CD14-positive monocyte (primary cell): ENCODE measurements at regions not wholly inside any gene's neighbourhood (a gene's known extent, or its start where the extent isn't known, plus 50 kb on each side); places are given as distances from the start of the nearest gene placed in this dataset.

Source experiments
- DNase-seq, 3 donors: peaks; one replicate each; pipeline ENCODE4 v3.0.0-alpha.2; 2011 to 2022
- H2AFZ ChIP-seq: 2 replicates; pipeline ENCODE4 v1.6.0; 2012; ENCODE audit warnings: mild to moderate bottlenecking, low read depth, low read length, inconsistent platforms; ENCODE audit not compliant: insufficient read depth, poor library complexity, severe bottlenecking
- H3K27ac ChIP-seq, 2 donors: 1 replicate in 1 of 2; 2 replicates in 1 of 2; pipeline ENCODE4 v1.5.1; 2012 to 2013; ENCODE audit warnings: low read length in 2 of 2, control low read depth in 1 of 2, inconsistent platforms in 1 of 2, low read depth in 1 of 2, mild to moderate bottlenecking in 1 of 2
- H3K27me3 ChIP-seq, 2 donors: one replicate each; pipeline versions ENCODE4 v1.6.0 to v1.6.1; 2011 to 2013; ENCODE audit warnings: low read length in 2 of 2; ENCODE audit not compliant: control insufficient read depth in 2 of 2, insufficient read depth in 2 of 2
- H3K36me3 ChIP-seq, 2 donors: replicated peaks in 1 of 2; 1 replicate in 1 of 2; 2 replicates in 1 of 2; pipeline versions ENCODE4 v1.5.1 to v1.6.1; 2012 to 2013; ENCODE audit warnings: low read length in 2 of 2, control low read depth in 1 of 2, inconsistent platforms in 1 of 2, mild to moderate bottlenecking in 1 of 2; ENCODE audit not compliant: insufficient read depth in 2 of 2, control insufficient read depth in 1 of 2
- H3K4me1 ChIP-seq, 2 donors: 1 replicate in 1 of 2; 2 replicates in 1 of 2; pipeline versions ENCODE4 v1.5.1 to v1.6.1; 2012 to 2013; ENCODE audit warnings: low read length in 2 of 2, control low read depth in 1 of 2, inconsistent platforms in 1 of 2, mild to moderate bottlenecking in 1 of 2, moderate library complexity in 1 of 2; ENCODE audit not compliant: insufficient read depth in 2 of 2, control insufficient read depth in 1 of 2
- H3K4me2 ChIP-seq: replicated peaks from 2 replicates; pipeline ENCODE3; 2012; ENCODE audit warnings: low read length, moderate library complexity, mild to moderate bottlenecking; ENCODE audit not compliant: poor library complexity, severe bottlenecking; ENCODE audit errors: extremely low read depth
- H3K4me3 ChIP-seq, 3 experiments: fragments of 200-600 bp in 1 of 3; sonication (generic) in 1 of 3; replicated peaks in 1 of 3; 1 replicate in 2 of 3; 2 replicates in 1 of 3; pipeline ENCODE4 v1.5.1; 2011 to 2013; ENCODE audit warnings: low read length in 3 of 3, mild to moderate bottlenecking in 3 of 3, control low read depth in 2 of 3, low read depth in 2 of 3, inconsistent platforms in 1 of 3, moderate library complexity in 1 of 3
- H3K79me2 ChIP-seq: 2 replicates; pipeline ENCODE4 v1.6.0; 2012; ENCODE audit warnings: mild to moderate bottlenecking, control low read depth, inconsistent platforms, low read length, moderate library complexity; ENCODE audit not compliant: insufficient read depth
- H3K9ac ChIP-seq: 2 replicates; pipeline ENCODE4 v1.6.0; 2017; ENCODE audit warnings: low read length, mild to moderate bottlenecking; ENCODE audit not compliant: insufficient read depth, poor library complexity, severe bottlenecking
- H3K9me3 ChIP-seq, 2 donors: replicated peaks in 1 of 2; 1 replicate in 1 of 2; 2 replicates in 1 of 2; pipeline versions ENCODE4 v1.5.1 to v1.6.1; 2012 to 2013; ENCODE audit warnings: low read length in 2 of 2, control low read depth in 1 of 2; ENCODE audit not compliant: control insufficient read depth in 1 of 2, insufficient read depth in 1 of 2
- H4K20me1 ChIP-seq: 2 replicates; pipeline ENCODE4 v1.6.0; 2012; ENCODE audit warnings: mild to moderate bottlenecking, low read length, control low read depth, moderate library complexity; ENCODE audit not compliant: insufficient read depth
- H3K27ac Mint-ChIP-seq, 7 donors: one replicate each; pipeline ENCODE4 v1.8.0; 2020; ENCODE audit warnings: mild to moderate bottlenecking in 7 of 7, mixed read lengths in 7 of 7, moderate library complexity in 6 of 7, inconsistent platforms in 2 of 7
- H3K27me3 Mint-ChIP-seq, 3 donors: one replicate each; pipeline ENCODE4 v1.8.0; 2021 to 2022; ENCODE audit warnings: low read depth in 3 of 3, mild to moderate bottlenecking in 3 of 3, mixed read lengths in 3 of 3, moderate library complexity in 3 of 3, inconsistent platforms in 1 of 3
- H3K36me3 Mint-ChIP-seq, 2 donors: one replicate each; pipeline ENCODE4 v1.8.0; 2020; ENCODE audit warnings: mixed read lengths in 2 of 2, inconsistent platforms in 1 of 2, mild to moderate bottlenecking in 1 of 2
- H3K4me1 Mint-ChIP-seq: one replicate; pipeline ENCODE4 v1.8.0; 2020; ENCODE audit warnings: mild to moderate bottlenecking, mixed read lengths
- H3K4me3 Mint-ChIP-seq, 2 donors: one replicate each; pipeline ENCODE4 v1.8.0; 2020; ENCODE audit warnings: mild to moderate bottlenecking in 2 of 2, mixed read lengths in 2 of 2, moderate library complexity in 1 of 2
- H3K9me3 Mint-ChIP-seq, 7 donors: one replicate each; pipeline ENCODE4 v1.8.0; 2020 to 2022; ENCODE audit warnings: mixed read lengths in 7 of 7, mild to moderate bottlenecking in 6 of 7, moderate library complexity in 6 of 7, inconsistent platforms in 2 of 7
- WGBS: methylation state at CpG from one replicate; pipeline ENCODE4 v1.1.5; 2013; ENCODE audit warnings: missing lambda C conversion rate; ENCODE audit not compliant: insufficient coverage; 5-methylcytosine and 5-hydroxymethylcytosine counted together
- intact Hi-C, 2 donors: fragments of 100-400 bp; cut with micrococcal nuclease; formaldehyde crosslinking; loops; one replicate each; pipeline versions ENCODE4 v1.15.0 to v1.15.1; 2023
- TF ChIP-seq, protein P1 (sequence below): fragments of 200-600 bp; IDR thresholded peaks from one replicate; pipeline ENCODE4 v1.8.0; 2022; ENCODE audit warnings: antibody characterized with exemption, mild to moderate bottlenecking

DNA sequence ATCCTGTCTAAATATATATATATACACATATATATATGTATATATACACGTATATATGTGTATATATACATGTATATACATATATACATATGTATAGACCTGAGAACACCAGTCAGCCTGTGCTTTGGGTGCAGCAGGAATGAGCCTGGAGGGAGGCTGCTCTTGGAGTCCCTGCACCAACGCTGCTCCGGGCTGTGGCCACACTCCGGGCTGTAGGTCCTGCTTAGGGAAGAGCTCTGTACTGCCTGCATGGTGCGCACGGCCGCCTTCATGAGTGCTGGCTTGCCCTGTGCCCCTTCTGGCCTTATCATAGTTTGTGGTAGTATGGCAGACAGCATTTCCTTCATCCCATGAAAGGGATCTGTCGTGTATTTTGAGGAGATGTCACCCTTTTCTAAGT, 360.9 kb downstream of the TDRD15 start:
- H4K20me1 ChIP-seq: no peaks in the 10 kb centered on the region
- WGBS: 86% methylated on average over 3 of the region's 8 CpGs
- Mint-ChIP-seq H3K4me3 (no peak overlapping the region), H3K4me1 (no peaks in the 10 kb centered on the region), H3K36me3 (no peaks in the 10 kb centered on the region), H3K27me3 (peaks cover 0 to 1% (median 0%) of the 10 kb centered on the region in 3 donors), H3K9me3 (peaks cover 3 to 15% (median 8%) of the 10 kb centered on the region in 7 donors), H3K27ac (no peak overlapping the region)
- H3K27ac ChIP-seq: no peak overlapping the region
- no peak for DNase-seq
- no peaks in the 10 kb centered on the region for H3K4me1 ChIP-seq
- TF ChIP-seq, protein P1, sequence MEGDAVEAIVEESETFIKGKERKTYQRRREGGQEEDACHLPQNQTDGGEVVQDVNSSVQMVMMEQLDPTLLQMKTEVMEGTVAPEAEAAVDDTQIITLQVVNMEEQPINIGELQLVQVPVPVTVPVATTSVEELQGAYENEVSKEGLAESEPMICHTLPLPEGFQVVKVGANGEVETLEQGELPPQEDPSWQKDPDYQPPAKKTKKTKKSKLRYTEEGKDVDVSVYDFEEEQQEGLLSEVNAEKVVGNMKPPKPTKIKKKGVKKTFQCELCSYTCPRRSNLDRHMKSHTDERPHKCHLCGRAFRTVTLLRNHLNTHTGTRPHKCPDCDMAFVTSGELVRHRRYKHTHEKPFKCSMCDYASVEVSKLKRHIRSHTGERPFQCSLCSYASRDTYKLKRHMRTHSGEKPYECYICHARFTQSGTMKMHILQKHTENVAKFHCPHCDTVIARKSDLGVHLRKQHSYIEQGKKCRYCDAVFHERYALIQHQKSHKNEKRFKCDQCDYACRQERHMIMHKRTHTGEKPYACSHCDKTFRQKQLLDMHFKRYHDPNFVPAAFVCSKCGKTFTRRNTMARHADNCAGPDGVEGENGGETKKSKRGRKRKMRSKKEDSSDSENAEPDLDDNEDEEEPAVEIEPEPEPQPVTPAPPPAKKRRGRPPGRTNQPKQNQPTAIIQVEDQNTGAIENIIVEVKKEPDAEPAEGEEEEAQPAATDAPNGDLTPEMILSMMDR: no peak
- no peaks in the 10 kb centered on the region for H3K36me3 ChIP-seq
- no peak overlapping the region for H3K4me3 ChIP-seq
- no peaks in the 10 kb centered on the region for H3K27me3 ChIP-seq
- intact Hi-C loops: no loop called here
- H3K79me2 ChIP-seq: no peaks in the 10 kb centered on the region
- H2AFZ ChIP-seq: no peak overlapping the region
- no peak overlapping the region for H3K9ac ChIP-seq
- no peak overlapping the region for H3K4me2 ChIP-seq
- peaks cover 8 to 11% of the 10 kb centered on the region in 2 donors for H3K9me3 ChIP-seq

DNA sequence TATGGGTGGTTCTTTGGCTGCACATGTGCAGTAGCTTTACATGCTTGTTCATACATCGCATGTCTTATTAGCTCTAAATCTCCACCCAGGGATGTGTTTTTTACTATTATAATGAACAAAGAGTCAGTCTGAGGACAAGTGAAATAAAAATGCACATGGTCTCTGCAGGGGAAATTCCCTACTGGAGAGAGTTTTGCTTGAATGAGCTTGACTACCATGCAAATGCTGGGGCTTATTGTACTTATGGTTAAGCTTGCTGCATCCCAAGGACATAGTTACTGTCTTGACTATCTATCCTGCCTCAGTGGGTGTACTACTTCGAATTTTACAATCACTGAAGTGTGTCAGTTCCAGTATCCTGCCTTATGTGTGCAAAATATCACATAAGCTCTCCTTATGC, 362.7 kb downstream of the TDRD15 start:
- no peak overlapping the region for H3K4me3 Mint-ChIP-seq
- Histone ChIP-seq H3K36me3 (no peaks in the 10 kb centered on the region), H3K4me2 (no peak overlapping the region), H3K4me3 (no peak overlapping the region), H3K27ac (no peak overlapping the region), H2AFZ (no peak overlapping the region), H4K20me1 (no peaks in the 10 kb centered on the region), H3K9ac (no peak overlapping the region), H3K4me1 (no peaks in the 10 kb centered on the region), H3K79me2 (no peaks in the 10 kb centered on the region), H3K27me3 (no peaks in the 10 kb centered on the region), H3K9me3 (peaks cover 7 to 8% of the 10 kb centered on the region in 2 donors)
- DNase-seq: no peak
- no peaks in the 10 kb centered on the region for H3K4me1 Mint-ChIP-seq
- no peak overlapping the region for H3K27ac Mint-ChIP-seq
- intact Hi-C loops: no loop called here
- 67% methylated on average over 1 of the region's 2 CpGs for WGBS
- H3K27me3 Mint-ChIP-seq: peaks cover 0 to 1% (median 0%) of the 10 kb centered on the region in 3 donors
- peaks cover 3 to 13% (median 8%) of the 10 kb centered on the region in 7 donors for H3K9me3 Mint-ChIP-seq
- TF ChIP-seq, protein P1: no peak
- H3K36me3 Mint-ChIP-seq: no peaks in the 10 kb centered on the region
